AML-193 (cell line): ENCODE measurements at regions not wholly inside any gene's neighbourhood (a gene's known extent, or its start where the extent isn't known, plus 50 kb on each side); places are given as distances from the start of the nearest gene placed in this dataset.
"Not testable (repeated sequence)": the region's sequence is repeated elsewhere in the genome, so short reads cannot be mapped to it uniquely, and the experiment has no call there.

Source experiments
- DNase-seq, 2 experiments: peaks; one replicate each; lab custom pipeline; 2025; lab: John Stamatoyannopoulos, UW

GRCh38 chr5:30152431-30152830, 1041.1 kb upstream of the CDH6 start:
- no peak for DNase-seq

GRCh38 chr5:30150231-30150630, 1043.3 kb upstream of the CDH6 start:
- no peak for DNase-seq

GRCh38 chr5:30149526-30149925, 1044.0 kb upstream of the CDH6 start:
- no peak for DNase-seq

- no peak for DNase-seq
Observed at GRCh38 chr5:30147976-30148375, 1045.5 kb upstream of the CDH6 start.

GRCh38 chr5:30144059-30144458, 1049.4 kb upstream of the CDH6 start:
- not testable (repeated sequence) for DNase-seq

- DNase-seq: no peak
Observed at GRCh38 chr5:30142432-30142831, 1051.1 kb upstream of the CDH6 start.

GRCh38 chr5:30121043-30121442, 1072.4 kb upstream of the CDH6 start:
- no peak for DNase-seq

- no peak for DNase-seq
Observed at GRCh38 chr5:30117135-30117534, 1076.4 kb upstream of the CDH6 start.

GRCh38 chr5:30113542-30113941, 1079.9 kb upstream of the CDH6 start:
- DNase-seq: no peak

GRCh38 chr5:30112867-30113266, 1080.6 kb upstream of the CDH6 start:
- DNase-seq: no peak

GRCh38 chr5:30108051-30108450, 1085.4 kb upstream of the CDH6 start:
- no peak for DNase-seq

- DNase-seq: no peak
Observed at GRCh38 chr5:30106596-30106995, 1086.9 kb upstream of the CDH6 start.

GRCh38 chr5:30104872-30105596, 1088.5 kb upstream of the CDH6 start:
- DNase-seq: no peak

- no peak for DNase-seq
Observed at GRCh38 chr5:30103452-30104202, 1089.9 kb upstream of the CDH6 start.

- no peak for DNase-seq
Observed at GRCh38 chr5:30103052-30103451, 1090.4 kb upstream of the CDH6 start.

- DNase-seq: no peak
Observed at GRCh38 chr5:30102185-30102584, 1091.3 kb upstream of the CDH6 start.

GRCh38 chr5:30100929-30101328, 1092.6 kb upstream of the CDH6 start:
- DNase-seq: no peak

GRCh38 chr5:30100148-30100713, 1093.3 kb upstream of the CDH6 start:
- no peak for DNase-seq

- DNase-seq: no peak
Observed at GRCh38 chr5:30099634-30100033, 1093.9 kb upstream of the CDH6 start.

GRCh38 chr5:30098940-30099339, 1094.5 kb upstream of the CDH6 start:
- DNase-seq: no peak

- no peak for DNase-seq
Observed at GRCh38 chr5:30092548-30092947, 1100.9 kb upstream of the CDH6 start.

- DNase-seq: no peak
Observed at GRCh38 chr5:30069441-30070263, 1123.8 kb upstream of the CDH6 start.
